HT-29 (cell line): ENCODE measurements at regions not wholly inside any gene's neighbourhood (a gene's known extent, or its start where the extent isn't known, plus 50 kb on each side); places are given as distances from the start of the nearest gene placed in this dataset.

Experiments
- DNase-seq: peaks from one replicate; pipeline ENCODE4 v3.0.0-alpha.2; 2015; ENCODE audit warnings: low spot score

DNA sequence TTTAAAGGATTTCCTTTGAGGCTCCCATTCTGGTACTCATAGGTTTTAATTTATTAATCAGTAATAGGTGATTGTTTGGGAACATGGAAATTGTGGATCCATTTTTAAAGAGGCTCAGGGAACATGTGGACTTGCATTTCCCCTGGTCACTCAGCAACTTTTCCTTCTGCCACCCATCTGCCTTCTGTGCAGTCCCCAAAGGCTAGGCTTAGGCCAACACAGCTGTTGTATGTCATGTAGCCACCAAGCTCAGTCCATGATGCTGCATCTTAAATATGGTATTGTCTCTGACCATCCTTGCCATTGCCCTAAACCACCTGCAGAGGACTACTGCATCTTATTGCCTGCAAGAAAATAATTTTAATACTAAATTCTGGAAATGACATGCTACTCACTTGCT, 416.7 kb upstream of the SEMA6D start:
- no peak for DNase-seq

DNA sequence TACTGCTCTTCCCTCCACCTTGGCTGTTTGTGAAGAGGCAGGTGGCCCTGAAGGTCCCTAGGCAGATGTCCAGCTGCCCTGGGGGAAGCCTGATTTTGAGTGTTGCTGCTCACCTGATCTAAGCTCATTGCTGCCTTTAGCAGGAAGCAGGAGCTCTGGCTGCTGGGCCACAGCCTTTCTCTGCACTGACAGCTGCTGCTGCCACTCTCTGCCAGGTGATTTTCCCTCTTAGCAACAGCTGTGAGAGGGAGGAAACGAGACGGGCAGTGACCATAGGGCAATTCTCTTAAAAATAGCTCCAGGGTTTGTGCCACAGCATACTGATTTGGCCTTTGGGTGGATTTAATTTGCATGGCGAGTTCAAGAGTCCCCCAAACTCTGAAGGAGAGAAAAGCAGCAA, 415.8 kb upstream of the SEMA6D start:
- no peak for DNase-seq

DNA sequence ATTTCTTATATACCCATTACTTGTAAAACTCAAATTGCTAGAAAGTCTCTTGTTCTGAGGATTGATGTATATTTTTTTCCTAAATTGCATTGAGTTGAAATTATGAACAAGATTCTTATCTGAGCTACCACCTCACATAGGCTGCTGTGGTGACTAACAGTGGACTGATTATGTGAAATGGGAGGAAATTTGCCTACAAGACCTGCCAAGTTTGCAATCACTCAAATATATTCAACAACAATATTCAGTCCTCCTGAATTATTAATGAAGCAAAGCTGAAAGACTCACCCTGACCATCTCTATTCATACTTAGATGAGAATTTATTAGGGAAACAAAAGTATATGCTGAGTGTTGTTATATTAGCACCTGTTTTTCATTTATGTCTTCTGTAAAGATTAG, 412.6 kb upstream of the SEMA6D start:
- DNase-seq: no peak

DNA sequence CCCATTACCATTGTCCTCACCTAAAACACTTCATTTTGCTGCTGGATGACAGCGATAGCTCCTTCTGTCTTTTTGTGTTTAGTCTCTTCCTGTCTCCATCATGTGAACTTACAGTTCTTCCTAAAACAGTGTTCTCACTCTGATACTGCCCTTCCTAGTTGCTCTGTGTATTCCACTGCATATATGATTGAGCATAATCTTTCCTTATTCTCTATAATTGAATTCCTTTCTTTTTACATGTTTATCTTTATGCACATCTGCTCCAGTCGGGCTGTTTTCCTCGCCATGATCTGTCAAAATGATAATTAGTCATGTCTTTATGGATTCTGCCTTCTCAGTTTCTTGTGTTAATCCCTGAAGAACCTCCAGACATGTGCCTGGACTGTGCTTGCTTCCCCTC, 405.1 kb upstream of the SEMA6D start:
- DNase-seq: no peak

DNA sequence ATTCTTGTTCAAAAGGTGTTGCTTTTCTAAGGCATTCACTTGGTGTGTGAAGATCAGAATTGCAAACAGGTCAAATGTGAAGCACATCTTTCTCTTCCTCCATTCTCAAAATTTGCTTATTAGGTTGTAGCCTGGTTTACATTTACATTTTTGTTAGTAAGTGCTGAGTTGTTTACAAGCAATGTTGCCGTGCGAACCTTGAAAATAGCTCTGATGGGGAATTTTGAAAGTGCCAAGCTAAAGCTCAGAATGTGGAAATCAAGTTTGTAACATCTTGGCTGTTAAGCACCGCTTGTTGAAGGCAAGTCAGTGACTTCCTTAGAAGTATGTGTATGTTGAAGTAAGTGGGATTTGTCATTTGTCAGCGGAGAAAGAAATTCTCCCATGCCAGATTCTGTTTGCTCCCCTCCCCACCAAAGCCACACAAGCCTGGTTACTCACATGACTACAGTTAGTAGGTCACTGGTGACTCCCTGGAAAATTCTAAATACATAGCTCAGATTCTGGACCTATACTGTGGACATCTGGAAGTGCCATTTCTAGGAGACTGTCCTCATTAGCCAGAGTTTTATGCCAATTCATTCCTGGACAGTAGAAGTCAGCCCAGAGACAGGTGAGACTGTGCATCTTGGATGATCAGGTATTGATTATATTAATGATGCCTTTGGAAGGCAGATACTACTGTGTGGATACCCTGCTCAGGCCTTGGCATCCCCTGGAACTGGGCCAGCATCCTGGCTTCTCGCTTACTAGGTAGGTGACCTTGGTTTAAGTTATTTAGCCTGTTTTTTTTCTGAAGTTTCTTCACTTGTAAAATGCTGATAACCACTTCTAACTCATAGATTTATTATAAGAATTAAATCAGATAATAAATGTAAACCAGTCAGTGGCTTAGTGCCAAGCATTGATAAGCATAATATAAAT, 390.6 kb upstream of the SEMA6D start:
- DNase-seq: no peak

DNA sequence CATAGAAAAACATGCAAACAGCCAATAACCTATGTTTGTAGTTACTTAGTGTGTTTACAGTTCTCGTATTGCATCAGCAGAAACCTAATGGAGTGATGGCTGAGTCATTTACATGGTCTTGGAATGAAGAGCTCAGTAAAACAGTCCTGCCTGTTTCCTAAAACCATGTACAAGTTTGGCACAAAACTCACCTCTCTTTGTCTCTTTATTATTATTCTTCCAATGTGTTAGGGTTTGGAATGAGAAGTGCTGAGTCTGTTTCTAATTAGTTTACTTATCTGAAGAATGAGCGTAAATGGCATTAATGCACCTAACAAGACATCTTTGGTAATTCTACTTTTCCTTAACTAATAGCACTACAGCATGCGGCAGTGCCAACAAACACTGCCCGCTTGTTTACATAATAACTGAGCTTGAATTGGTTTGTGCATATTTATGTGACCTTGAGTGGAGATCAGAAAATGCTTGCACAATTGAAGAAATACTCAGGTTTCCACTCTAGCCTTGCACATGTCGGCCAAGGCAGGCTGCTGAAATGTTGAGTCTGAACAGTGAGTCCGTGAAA, 385.4 kb upstream of the SEMA6D start:
- no peak for DNase-seq

DNA sequence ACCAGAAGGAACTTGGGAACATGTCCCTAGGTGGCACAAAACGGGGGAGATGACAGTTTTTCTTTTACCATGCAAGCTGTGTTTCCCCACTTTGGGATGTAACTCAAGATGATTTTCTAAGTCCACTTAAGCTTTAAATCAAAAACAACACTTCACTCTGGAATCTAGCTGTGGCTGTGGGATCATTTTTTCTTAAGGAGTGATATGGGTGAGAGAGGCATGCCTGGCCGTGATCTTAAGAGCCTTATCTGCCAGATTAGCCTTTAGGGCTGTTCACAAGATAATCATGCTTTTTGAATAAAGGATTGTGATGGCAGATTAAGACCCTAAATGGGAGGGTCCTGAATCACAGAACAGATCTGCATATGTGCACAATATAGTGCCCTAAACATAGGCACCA, 384.8 kb upstream of the SEMA6D start:
- no peak for DNase-seq

DNA sequence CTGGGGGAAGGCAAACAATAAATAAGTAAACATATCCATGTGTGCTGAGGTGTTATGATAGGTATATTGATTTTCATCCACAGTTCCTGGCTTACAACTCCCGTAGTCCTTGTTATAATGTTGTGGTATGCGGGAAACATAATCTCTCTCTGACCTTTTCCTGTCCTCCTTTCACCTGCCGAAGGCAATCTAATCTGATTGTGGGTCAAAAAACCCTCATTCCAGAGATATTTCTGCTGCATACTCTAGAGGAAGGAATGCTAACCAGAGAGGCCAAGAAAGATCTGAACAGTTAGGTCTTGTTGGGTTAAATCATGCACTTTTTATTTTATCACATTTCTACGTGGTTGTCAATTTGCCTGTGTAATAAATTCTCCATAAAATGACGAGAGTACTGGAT, 383.6 kb upstream of the SEMA6D start:
- no peak for DNase-seq

DNA sequence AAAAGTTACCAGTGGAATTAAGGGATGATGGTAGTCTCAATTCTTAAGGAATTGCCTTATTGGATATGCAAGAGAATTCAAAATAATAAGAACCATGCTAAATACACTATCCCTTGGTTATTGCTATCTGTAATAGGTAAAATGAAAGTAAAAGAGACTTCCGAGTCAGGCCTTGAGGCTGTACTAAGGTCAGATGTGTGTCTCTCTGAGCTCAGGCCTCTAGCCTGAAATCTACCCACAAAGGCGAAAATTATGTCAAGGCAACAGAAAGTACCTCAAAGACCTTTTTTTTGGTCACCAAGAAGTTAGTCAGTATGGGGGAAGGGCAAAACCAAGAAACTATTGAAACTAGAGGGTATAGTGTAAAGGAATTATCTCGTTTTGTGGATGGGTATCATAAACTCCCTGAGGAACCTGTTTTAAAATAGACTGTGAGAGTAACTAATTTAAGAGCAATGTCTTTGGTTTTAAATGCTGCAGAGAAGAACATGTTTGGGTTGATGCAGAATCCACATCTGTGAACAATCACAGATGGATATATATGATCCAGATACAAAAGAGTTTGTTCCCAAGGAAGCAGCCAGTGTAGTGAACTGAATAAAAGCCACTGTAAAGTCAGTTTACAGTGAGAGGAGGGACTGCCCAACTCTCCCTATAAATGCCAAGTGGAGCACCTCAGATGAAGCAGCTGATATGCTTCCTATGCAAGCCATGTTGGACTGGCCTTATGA, 382.3 kb upstream of the SEMA6D start:
- DNase-seq: no peak

DNA sequence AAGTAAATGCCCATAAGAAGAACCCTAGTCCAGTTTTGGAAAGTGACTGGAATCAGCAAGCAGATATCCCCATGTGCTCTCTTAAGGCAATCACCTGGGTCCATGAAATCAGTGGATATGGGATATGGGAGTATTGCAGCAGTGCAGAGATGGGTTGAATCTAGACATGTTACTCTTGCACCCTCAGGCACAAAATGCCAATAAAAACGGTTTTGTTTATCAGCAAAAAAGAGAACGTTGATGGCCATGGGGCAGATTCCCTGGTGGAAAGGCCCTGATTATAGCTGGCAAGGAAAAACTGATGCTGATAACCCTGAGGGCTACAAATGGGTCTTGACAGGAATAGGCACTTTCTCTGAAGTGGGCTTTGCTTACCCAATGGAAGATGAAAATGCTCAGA, 380.2 kb upstream of the SEMA6D start:
- no peak for DNase-seq

DNA sequence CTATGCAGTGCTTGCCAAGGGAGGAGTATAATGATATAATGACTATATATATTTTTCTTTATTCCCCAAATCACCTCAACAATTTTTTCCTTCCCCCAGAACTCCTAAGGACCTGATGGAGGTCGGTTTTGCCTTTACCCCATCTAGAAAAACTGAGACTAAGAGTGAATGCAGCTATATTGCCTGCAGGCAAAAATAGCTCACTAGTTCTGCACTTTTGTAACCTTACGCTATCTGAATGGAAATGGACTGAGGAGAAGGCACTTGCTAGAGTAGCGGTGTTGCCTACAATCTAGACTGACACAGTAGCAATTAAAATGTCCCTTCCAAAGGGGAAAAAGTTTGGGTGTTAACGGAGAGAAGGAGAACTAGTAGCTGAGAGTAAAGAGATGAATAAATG, 379.5 kb upstream of the SEMA6D start:
- no peak for DNase-seq

DNA sequence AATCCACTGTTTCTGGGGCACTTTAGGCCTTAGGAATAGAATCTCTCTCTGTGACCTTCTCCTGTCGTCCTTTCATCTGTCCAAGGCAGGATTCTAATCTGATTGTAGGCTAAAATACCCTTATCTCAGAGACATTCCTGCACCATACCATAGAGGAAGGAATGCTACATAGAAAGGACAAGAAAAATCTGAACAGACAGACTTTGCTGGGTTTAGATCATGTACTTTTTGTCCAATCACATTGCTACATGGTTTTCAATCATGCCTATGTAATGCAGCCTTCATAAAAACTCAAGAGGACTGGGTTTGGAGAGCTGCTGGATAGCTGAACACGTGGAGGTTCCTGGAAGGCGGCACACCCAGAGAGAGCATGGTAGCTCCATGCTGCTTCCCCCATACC, 378.5 kb upstream of the SEMA6D start:
- DNase-seq: no peak

DNA sequence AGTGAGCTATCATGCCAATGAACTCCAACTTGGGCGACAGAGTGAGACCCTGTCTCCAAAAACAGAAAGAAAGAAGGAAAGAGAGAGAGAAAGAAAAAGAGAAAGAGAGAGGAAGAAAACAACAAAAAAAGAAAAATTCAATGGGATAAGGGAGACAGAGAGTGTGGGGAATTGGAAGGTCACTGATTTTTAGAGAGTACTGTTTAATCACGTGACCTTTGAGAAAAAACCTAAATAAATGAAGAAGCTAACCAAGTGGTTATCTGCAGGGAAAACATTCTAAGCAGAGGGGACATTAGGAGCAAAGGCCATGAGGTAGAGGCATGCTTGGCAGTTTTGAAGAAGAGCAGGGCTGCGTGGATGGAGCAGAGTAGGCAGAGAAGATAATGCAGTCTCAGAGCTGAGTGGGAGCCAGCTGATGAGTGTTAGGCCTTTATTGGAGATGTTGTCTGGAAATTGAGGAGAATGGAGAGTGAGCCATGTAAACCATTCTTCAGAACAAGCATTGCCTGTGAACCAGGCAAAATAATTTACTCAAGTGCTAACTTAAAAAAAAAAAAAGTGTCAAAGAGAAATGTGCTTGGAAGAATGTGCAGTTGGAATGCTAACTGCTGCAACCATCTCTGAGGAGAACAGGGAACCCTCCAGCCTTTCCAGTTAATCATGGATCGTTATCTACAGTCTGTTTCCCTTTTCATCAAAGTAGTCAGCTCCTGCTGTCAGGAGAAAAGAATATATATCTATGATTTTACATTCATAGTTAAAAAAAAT, 377.3 kb upstream of the SEMA6D start:
- DNase-seq: no peak

DNA sequence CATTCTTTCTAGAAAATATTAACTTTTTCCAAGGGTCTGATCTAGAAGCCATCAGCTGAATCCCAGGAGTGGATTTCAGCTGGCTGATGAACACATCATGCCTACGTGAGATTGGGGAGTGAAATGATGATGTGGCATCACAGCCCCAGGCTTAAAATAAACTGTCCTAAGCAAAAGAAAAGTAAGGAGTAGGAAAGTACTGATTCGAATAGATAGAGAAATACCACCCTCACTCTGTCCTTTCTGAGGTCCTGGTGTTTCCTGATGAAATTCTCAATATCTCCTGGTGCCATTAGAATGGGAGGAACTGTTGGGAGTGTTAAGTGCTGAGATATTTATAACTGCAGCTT, 376.8 kb upstream of the SEMA6D start:
- no peak for DNase-seq

DNA sequence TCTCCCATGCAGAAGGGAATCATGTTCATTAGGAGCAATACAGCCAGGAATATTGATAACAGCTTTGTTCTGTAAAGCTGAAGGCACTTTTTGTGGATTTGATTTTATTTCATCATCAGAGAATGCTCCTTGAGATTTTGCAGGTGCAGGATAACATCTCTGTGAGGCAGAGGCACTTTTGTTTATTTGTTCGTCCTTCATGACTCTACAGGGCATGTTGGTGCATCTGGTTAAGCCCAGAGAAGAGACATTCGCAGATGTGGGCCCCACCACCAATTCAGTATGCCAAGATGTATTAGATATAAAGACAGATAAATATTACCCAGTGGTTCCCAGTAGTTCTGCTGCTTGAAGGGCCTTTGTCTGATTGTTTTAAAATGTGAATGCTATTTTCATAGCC, 368.1 kb upstream of the SEMA6D start:
- DNase-seq: no peak

DNA sequence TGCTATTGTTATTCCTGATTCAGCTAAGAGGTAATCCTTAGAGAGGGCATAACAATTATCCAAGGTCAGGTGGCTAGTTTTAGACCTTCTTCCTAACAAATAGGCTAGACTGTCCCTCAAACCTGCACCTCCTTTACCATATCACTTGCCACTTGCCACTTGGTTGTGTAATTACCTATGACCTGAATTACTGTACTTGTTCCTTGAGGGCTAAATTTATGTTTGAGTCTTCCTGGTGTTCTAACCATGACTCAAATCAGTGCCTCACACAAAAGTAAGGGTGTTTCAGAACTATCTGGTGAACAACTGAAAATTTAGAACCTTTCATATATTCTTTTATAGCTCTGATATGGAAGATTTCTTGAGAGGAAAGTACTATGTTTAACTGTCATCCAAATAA, 365.8 kb upstream of the SEMA6D start:
- no peak for DNase-seq

DNA sequence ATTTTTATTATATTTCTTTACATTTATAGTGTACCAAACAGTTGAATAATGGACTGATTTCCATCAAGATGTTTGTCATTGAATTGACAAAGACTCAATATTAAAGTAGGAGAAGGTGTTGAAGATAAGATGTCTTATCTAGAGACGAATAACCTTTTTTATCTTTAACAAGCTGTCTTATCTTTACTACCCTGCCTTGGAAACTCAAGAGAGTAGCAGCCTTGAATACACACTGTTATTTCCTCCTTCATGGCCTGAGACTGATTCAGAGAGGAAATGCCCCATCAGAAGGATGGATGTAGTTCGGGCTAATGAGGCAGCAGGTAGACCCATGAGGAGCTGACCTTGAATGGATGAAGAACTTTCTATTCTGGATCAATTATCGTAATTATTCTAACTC, 365.1 kb upstream of the SEMA6D start:
- no peak for DNase-seq

DNA sequence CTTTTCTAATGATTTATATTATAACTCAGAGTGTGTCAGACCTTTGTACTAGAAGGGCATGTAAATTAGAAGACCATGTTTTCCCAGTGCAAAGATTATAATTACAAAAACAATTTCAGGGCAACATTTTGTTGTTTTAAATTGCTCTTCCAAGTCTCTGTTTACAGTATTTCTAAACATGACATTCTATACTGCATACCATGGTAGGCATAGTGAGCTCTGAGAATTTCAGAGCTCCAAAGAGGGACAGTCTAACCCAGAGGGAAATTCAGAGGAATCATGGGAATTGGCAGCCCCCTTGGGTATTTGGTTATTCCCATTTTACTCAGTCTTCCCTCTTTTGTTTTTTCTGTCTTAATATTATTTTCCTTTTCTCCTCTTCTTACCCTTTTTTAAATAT, 361.5 kb upstream of the SEMA6D start:
- DNase-seq: no peak

DNA sequence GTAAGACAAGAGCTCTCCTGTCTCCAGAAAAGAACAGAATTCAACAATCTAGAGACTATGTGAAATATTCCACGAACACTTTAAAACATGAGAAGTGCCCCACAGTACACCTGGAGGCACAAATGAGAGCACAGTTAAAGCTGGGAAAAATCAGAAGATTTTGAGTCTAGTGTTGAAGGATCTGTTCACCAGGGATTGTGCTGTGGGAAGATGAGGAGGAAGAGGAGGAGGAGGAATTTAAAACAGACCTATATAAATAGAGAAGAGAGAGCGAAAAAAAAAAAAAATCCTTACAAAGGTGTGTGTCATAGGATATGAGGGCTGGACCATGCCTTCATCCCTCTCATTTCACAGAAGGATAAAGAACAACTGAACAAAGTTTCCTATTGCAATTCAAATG, 361.0 kb upstream of the SEMA6D start:
- no peak for DNase-seq

DNA sequence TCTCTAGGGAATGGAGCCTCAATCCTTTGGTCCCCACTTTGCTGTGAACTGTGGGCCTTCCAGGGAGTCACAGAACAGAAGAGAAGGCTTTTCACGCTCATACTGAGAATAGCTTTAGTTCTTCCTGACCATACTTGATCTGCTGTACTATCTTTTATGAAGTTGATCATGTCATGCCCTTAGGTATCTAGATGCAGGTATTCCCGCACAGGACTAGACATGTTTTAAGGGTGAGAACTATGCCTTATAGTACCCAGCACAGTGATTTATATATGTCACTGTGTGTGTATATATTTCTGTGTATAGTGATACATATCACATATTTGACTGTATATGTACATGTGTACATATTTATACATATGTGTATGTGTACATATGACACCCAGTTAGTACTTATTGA, 358.4 kb upstream of the SEMA6D start:
- DNase-seq: no peak

DNA sequence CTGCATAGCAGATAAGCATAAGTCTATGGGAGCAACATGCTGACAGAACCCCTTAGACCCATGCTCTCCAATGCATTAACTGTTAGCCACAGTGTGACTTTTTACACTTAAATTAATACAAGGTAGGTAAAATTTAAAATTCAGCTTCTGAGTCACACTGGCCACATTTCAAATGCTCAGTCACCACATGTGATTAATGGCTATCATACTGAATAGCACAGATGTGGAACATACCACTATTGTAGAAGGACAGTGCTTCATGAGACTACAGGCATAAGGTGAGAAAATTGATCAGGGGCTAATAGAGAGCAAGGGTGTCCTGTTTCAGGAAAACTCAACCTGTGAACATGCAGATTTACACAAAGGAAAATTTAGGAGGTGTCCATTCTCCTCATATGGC, 357.0 kb upstream of the SEMA6D start:
- DNase-seq: no peak
